CD4-positive, alpha-beta T cell treated with Interferon gamma for 1 hour (primary cell): ENCODE measurements at regions not wholly inside any gene's neighbourhood (a gene's known extent, or its start where the extent isn't known, plus 50 kb on each side); places are given as distances from the start of the nearest gene placed in this dataset.
"Not testable (repeated sequence)": the region's sequence is repeated elsewhere in the genome, so short reads cannot be mapped to it uniquely, and the experiment has no call there.

Experiments used
- DNase-seq: peaks from one replicate; pipeline ENCODE4 v3.0.0-alpha.2; 2020

DNA sequence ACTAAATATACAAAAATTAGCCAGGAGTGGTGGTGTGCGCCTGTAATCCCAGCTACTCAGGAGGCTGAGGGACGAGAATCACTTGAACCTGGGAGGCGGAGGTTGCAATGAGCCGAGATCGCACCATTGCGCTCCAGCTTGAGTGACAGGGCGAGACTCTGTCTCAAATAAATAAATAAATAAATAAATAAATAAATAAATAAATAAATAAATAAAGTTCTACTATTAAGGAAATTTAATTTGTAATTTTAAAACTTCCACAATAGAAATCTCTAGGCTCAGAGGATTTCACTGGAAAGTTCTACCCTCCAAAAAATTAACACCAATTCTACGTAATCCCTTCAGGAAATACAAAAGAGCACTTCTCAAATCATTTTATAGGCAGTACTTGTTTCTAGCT is 187.9 kb upstream of the NR5A2 start:
- not testable (repeated sequence) for DNase-seq

- DNase-seq, result not testable (repeated sequence)
These were observed 184.4 kb upstream of the NR5A2 start for GRCh38 chr1:199843096-199843495.

DNA sequence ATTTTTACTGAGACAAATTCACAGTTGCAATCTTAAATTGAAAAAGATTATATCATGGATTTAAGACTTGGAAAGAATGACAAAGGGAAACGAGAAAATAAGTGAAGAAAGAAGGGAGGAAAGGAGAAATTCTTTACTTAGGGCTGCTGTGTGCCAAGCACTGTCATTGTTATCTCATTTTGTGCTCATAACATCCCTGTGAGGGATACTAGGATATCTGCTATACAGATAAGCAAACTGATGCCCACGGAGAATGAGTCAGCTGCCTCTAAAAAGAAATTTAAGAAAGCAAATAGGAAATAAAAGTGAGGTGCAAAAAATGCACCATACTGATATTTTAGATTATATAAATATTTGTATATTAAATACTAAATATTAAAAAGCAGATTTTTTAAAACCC is 183.6 kb upstream of the NR5A2 start:
- no peak for DNase-seq

GRCh38 chr1:199847021-199847420 is 180.5 kb upstream of the NR5A2 start:
- no peak for DNase-seq

DNA sequence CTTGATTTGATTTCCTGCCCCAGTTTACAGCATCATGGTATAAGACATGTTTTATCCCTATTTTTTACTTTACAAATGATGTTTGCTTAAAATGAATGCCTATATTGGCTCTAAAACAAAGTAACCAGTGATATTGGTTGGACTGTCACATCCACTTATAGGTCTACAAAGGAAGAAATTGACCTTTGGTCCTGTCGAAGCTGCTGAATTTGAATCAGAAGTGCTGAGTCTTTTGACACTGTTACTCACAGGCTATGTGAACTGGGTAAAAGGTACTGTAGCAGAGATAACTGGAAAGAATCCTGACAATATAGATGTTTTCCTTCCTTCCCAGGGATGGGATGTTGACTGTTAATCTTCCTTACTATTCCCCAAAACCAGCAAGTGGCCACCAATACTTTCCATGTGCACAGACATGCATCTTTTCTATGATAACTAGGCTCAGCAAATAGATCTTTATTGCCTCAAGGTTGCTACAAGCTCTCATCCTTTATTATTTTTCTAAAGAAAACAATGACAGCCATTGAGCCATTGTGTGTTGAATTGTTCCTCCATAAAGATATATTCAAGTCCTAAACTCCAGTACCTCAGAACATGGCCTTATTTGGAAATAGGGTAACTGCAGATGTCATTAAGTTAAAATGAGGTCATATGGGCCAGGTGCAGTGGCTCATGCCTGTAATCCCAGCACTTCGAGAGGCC is 175.9 kb upstream of the NR5A2 start:
- no peak for DNase-seq

DNA sequence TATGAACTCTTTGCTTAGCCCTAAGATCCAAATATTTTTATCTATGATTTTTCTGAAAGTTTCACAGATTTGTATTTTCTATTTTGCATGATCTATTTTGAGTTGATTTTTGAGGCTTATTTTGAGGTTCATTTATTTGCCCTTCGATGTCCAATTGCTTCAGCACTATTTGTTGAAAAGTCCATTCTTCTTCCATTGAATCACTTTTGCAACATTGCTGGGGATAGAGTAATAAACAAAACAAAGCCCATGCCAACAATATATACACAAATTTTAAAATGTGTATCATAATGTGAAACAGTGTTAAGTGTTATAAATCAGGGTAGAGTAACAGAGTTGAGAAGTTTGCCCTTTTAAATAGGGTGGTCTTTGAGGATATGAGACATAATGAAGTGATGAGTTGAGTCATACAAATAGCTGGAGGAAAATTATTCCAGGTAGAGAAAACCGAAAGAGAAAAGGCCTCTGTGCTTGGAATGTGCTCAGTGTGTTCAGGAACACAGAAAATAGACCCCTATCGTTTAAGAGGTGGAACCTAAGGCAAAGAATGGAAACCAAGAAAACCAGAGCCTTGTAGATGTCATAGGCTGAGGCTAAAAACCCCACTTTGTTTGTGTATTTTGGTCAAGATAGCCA is 172.7 kb upstream of the NR5A2 start:
- DNase-seq, result no peak

GRCh38 chr1:199855580-199855979 is 171.9 kb upstream of the NR5A2 start:
- DNase-seq, result no peak

DNA sequence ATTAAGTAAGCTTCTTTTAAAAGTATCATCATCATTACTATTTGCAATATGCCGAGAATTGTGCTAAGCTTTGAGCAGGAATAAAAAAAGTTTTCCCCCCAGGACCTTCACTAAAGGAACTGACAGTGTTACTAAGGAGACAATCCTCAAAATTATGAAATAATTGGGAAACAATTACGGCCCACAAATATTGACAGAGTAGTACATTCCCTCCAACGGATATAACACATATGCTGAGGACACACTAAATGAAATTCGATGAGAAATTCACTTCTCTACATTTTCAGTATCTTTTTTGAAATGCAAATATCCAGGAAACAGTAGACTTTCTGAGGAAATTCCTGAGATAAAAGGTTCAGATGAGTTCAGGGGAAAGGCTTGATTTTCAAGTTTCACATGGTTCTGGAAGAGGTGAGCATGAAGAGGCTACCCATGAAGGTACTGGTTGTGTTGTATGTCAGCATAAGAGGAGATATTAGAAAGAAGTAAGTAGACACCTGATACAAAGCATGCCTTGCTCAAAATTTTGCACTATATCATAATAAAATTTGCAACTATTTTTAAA is 171.2 kb upstream of the NR5A2 start:
- no peak for DNase-seq

DNA sequence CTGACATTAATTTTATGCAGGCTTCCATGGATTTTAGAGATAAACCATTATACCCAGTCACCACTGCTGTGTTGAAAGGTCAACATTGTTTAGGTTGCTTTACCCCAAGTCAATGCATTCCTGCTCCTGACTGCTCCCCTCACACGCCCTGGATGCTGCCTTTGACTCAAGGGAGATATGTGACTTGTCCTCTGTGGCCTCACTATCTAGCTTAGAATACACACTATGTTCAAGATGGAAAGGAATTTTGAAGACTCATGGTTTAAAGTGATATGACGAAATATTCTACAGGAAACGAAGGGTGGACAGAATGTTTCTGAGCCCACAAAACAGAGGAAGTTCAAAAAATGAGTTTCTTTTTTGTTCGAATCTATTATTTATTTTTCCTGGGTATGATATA is 170.4 kb upstream of the NR5A2 start:
- no peak for DNase-seq

DNA sequence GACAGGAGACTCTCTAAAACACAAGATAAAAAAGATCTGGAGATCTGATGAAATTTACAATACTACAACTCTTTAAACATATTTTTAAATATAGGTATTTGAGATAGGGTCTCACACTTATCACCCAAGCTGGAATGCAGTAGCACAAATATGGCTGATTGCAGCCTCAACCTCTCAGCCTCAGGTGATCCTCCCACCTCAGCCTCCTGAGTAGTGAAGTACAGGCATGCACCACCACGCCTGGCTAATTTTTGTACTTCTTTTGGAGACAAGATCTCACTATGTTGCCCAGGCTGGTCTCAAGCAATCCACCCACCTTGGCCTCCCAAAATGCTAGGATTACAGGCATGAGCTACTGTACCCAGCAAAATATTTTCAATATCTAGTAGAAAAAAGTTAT is 170.0 kb upstream of the NR5A2 start:
- DNase-seq, result no peak

DNA sequence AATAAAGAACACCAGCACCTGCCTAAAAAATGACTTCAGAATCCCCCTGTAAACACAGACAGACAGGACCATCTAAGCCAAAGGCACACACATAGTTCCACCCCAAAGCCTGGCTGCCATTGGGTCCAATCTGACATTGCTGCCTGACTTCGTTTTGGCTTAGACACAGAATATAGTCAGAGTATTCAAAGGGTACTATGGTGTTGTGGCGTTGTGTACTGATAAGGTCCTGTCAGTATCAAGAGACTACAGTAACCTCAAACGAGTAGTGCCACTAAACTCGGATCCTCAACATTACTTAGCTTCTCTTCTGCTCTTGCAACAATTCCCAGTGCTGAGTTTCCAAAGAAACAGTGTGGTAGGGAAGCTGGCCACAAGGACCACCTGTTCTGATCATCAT is 169.3 kb upstream of the NR5A2 start:
- DNase-seq, result no peak

DNA sequence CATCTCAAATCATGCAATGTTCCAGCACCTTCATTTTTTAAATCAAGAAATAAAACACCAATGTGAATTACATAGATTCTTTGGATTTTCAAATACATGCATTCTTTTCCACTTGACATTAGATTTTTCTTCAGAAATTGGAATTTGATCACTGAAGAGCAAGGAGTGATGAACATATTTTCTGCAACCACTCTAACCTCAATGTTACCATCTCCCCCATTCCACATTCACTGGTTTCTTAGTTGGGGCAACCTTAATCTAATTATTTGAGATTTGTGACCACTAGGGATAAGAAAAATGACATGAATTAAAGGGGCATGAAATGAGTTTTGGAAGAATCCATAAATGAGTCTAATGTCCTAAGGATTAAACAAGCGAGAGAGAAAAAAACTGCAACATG is 168.7 kb upstream of the NR5A2 start:
- no peak for DNase-seq

DNA sequence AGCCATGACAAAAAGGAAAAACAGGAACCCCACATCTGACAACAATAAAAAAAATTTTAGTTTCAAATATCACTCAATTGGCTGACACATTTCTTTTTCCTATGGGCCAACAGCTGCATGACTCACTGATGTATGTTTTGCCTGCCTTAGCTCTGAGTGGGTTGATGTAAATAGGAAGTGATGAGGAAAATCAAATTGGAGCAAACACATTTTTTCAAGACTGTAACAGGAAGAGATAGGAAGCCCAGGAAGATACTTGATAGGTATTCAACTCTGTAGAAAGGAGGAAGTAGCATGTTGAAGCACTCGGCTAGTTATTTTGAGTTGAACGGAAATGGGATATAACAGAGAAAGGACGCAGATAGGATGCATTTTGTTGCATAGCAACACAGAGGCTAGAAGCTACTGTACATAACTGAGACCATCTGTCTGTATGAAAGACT is 168.0 kb upstream of the NR5A2 start:
- peak; percentile 37 for DNase-seq

DNA sequence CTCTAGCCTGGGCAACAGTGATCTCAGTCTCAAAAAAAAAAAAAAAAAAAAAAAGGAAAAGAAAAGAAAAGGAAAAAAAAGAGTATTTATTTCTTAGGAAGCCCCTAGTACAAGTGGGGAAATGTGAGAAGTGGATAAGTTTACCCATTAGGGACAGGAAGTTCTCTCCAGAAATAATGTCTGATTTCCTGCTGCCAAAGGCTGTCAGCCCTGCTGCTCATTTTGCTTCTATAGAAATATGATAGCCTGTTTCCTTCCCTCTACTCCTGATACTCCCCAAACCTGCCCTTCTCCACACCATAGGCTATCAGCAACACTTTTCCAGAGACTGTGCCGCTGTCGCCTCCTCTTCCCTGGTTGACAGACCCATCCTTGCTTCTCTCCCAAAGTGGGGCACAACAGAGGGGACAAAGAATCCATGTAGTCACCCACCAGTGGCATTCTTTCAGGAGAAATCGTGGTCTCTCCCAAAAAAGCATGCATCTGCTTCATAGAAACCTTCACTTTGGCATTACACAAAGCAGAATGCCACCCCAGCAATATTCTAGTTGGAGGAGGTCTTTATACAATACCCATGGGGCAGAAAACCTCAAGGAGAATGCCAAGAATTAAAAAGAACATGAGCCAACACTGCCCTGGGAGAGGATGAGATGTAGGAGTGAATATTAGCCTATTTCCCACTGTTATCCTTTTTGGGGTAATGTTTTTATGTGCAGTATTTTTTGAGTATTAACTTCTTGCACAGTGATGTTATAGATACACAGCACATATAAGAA is 166.3 kb upstream of the NR5A2 start:
- no peak for DNase-seq

- no peak for DNase-seq
These were observed 165.5 kb upstream of the NR5A2 start for GRCh38 chr1:199862047-199862446.

DNA sequence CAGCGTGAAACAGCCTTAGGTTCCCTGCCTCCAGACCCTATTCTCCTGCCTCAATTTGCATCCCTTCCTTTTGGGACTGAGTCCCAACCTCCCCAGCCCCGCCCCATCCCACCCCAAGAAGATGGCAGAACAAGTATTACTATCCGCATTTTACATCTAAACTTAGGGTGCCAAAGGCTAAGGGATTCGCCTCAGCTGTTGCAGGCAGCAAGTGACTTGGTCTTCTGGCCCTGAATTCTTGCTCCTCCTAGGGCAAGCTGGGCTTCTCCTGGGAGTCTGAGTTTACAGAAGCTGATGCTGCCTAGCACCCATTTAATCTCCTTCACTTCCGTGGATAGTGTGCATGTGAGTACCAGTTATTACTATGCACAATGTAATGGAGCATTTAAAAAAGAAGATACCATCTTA is 161.3 kb upstream of the NR5A2 start:
- DNase-seq, result no peak

GRCh38 chr1:199867601-199868000 is 159.9 kb upstream of the NR5A2 start:
- no peak for DNase-seq

GRCh38 chr1:199868777-199869176 is 158.7 kb upstream of the NR5A2 start:
- DNase-seq, result no peak

GRCh38 chr1:199875337-199875736 is 152.2 kb upstream of the NR5A2 start:
- DNase-seq, result no peak

DNA sequence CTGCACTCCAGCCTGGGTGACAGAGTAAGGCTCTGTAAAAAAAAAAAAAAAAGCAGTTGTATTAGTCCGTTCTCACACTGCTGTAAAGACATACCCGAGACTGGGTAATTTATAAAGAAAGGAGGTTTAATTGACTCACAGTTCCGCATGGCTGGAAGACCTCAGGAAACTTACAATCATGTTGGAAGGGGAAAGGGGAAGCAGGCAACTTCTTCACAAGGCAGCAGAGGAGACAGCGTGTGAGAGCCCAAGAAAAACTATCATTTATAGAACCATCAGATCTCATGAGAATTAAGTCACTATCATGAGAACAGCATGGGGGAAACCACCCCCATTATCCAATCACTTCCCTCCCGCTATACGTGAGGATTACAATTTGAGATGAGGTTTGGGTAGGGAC is 151.7 kb upstream of the NR5A2 start:
- DNase-seq, result no peak

GRCh38 chr1:199877526-199878384 is 149.8 kb upstream of the NR5A2 start:
- no peak for DNase-seq

DNA sequence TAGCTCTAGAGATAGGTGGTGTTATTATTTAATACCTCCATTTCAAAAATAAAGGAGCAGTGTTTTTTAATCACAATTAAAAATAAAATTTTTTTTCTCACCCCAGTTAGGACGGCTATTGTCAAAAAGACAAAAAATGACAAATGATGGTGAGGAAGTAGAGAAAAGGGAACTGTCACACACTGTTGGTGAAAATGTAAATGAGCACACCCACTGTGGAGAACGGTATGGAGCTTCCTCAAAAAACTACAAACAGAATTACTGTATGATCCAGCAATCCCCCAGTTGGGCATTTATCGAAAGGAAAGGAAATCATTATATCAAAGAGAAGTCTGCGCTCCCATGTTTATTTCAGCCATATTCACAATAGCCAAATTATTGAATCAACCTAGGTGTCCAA is 148.7 kb upstream of the NR5A2 start:
- DNase-seq, result no peak

GRCh38 chr1:199898654-199899053 is 128.9 kb upstream of the NR5A2 start:
- no peak for DNase-seq
